Body of pancreas (tissue), 4 donors: ENCODE measurements at regions not wholly inside any gene's neighbourhood (a gene's known extent, or its start where the extent isn't known, plus 50 kb on each side); places are given as distances from the start of the nearest gene placed in this dataset.

Source experiments
- ATAC-seq: fragments of 150-250 bp; one replicate; pipeline ENCODE4 v1.9.1; 2016
- DNase-seq, 4 donors: peaks; one replicate each; pipeline ENCODE4 v3.0.0-alpha.2; 2019
- H3K27ac ChIP-seq, 4 donors: fragments of 200-600 bp; sonication (generic); 1 replicate in 3 of 4; 2 replicates in 1 of 4; pipeline versions ENCODE4 v1.5.1 to v1.6.1; 2016 to 2019; ENCODE audit warnings: mild to moderate bottlenecking in 1 of 4, mixed read lengths in 1 of 4, moderate library complexity in 1 of 4
- H3K27me3 ChIP-seq, 2 donors: fragments of 200-600 bp; sonication (generic); one replicate each; pipeline ENCODE4 v1.6.0; 2016; ENCODE audit warnings: mild to moderate bottlenecking in 1 of 2
- H3K36me3 ChIP-seq, 2 donors: fragments of 200-600 bp; sonication (generic); replicated peaks in 1 of 2; 2 replicates each; pipeline ENCODE4 v1.5.1; 2016; ENCODE audit warnings: low read depth in 2 of 2; ENCODE audit not compliant: insufficient read depth in 1 of 2
- H3K4me1 ChIP-seq: fragments of 200-600 bp; sonication (generic); one replicate; pipeline ENCODE4 v1.6.0; 2016
- H3K4me3 ChIP-seq, 2 donors: fragments of 200-600 bp; sonication (generic); 1 replicate in 1 of 2; 2 replicates in 1 of 2; pipeline ENCODE4 v1.5.1; 2016 to 2019
- H3K9me3 ChIP-seq, 3 donors: fragments of 200-600 bp; sonication (generic); 1 replicate in 2 of 3; 2 replicates in 1 of 3; pipeline ENCODE4 v1.5.1; 2016
- POLR2A ChIP-seq, 3 donors: fragments of 450-650 bp; IDR thresholded peaks; one replicate each; pipeline ENCODE4 v1.6.1; 2016; ENCODE audit warnings: antibody characterized with exemption in 3 of 3, mild to moderate bottlenecking in 2 of 3
- WGBS, 2 donors: methylation state at CpG; one replicate each; pipeline ENCODE4 v1.1.5; 2017; 5-methylcytosine and 5-hydroxymethylcytosine counted together
- intact Hi-C: fragments of 100-400 bp; cut with DNase I; formaldehyde crosslinking; loops from one replicate; pipeline ENCODE4 v1.15.1; 2023
- TF ChIP-seq, protein P1 (sequence below), 7 experiments: fragments of 450-650 bp in 4 of 7; fragments of 200-600 bp in 3 of 7; sonication (generic) in 3 of 7; IDR thresholded peaks; one replicate each; pipeline ENCODE4 v1.5.1; 2016 to 2019; ENCODE audit warnings: antibody characterized with exemption in 7 of 7

DNA sequence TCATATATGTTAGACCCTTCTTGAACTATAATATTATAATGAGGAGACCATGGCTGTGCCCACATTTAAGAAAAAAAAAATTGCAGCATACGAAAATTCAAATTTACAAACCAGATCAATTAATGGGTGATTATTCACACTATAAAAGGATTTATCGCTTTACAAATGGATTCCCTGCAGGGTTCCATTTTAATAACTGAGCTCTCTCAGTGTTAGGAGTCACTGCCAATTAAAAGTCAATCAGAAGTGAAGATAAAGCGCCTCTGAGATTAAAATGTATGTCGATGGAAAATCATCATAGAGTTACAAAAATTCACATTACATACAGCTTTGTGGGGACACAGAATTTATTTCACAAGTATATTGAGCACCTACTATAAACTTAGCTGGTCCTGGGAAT, 66.6 kb upstream of the SMARCA2 start:
- H3K4me3 ChIP-seq = no peak overlapping the region
- 76 to 77% methylated on average over 4 of the region's 4 CpGs for WGBS, 2 donors
- DNase-seq = no peak
- H3K36me3 ChIP-seq = no peaks in the 10 kb centered on the region
- H3K9me3 ChIP-seq = no peaks in the 10 kb centered on the region
- ATAC-seq = no peak
- H3K27ac ChIP-seq = no peak overlapping the region
- H3K4me1 ChIP-seq = no peaks in the 10 kb centered on the region
- no peak for TF ChIP-seq POLR2A (IDR thresholded peaks at IDR 0.05)
- TF ChIP-seq, protein P1, sequence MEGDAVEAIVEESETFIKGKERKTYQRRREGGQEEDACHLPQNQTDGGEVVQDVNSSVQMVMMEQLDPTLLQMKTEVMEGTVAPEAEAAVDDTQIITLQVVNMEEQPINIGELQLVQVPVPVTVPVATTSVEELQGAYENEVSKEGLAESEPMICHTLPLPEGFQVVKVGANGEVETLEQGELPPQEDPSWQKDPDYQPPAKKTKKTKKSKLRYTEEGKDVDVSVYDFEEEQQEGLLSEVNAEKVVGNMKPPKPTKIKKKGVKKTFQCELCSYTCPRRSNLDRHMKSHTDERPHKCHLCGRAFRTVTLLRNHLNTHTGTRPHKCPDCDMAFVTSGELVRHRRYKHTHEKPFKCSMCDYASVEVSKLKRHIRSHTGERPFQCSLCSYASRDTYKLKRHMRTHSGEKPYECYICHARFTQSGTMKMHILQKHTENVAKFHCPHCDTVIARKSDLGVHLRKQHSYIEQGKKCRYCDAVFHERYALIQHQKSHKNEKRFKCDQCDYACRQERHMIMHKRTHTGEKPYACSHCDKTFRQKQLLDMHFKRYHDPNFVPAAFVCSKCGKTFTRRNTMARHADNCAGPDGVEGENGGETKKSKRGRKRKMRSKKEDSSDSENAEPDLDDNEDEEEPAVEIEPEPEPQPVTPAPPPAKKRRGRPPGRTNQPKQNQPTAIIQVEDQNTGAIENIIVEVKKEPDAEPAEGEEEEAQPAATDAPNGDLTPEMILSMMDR (IDR thresholded peaks at IDR 0.05) = no peak
- intact Hi-C loops = no loop called here
- no peaks in the 10 kb centered on the region for H3K27me3 ChIP-seq

DNA sequence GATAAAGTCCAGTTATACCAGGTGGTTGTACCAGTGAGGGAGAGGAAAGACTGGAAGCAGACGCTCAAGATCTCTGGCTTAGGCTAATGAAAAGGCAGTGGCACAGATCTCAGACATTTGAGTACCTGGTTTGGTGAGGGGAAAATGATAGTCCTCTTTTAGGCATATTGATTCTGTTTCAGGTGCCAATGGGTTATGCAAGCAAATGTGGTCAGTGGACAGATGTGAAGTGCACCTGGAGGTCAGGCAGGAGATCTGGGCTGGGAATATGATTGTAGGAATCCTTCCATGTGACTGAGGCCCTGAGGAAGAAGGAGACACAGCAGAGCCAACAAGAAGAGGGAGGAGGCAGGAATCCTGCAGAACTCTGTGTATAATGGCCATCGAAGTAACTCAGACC, 63.7 kb upstream of the SMARCA2 start:
- Histone ChIP-seq H3K27ac (no peak overlapping the region), H3K4me1 (no peaks in the 10 kb centered on the region), H3K27me3 (no peaks in the 10 kb centered on the region), H3K9me3 (no peaks in the 10 kb centered on the region), H3K4me3 (no peak overlapping the region), H3K36me3 (no peaks in the 10 kb centered on the region)
- DNase-seq = no peak
- intact Hi-C loops = no loop called here
- ATAC-seq = no peak
- 74 to 93% methylated on average over 2 of the region's 2 CpGs for WGBS, 2 donors
- no peak for TF ChIP-seq POLR2A (IDR thresholded peaks at IDR 0.05)

DNA sequence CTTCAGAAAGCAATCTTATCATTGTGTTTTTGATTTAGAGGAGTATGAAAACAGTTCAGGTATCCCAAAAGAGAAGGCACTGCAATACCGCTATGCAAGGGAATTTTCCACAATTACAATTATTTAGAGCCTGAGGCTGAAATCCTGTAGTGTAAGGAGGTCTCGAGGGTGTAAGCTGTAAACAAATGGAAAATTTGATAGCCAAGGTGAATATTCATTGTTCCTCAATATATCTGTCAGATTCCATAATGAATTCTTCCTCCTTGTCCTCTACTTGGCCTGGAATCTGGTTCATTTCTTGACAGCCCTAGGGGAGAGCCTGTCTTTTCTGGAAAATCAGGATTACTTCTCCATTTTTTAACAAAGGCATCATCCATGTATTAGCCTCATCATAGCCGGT, 63.1 kb upstream of the SMARCA2 start:
- 84 to 93% methylated on average over 3 of the region's 3 CpGs for WGBS, 2 donors
- intact Hi-C loops = no loop called here
- no peaks in the 10 kb centered on the region for H3K27me3 ChIP-seq
- DNase-seq = no peak
- H3K4me1 ChIP-seq = no peaks in the 10 kb centered on the region
- ATAC-seq = no peak
- no peak overlapping the region for H3K4me3 ChIP-seq
- H3K36me3 ChIP-seq = no peaks in the 10 kb centered on the region
- TF ChIP-seq, protein P1 (IDR thresholded peaks at IDR 0.05) = no peak
- no peak for TF ChIP-seq POLR2A (IDR thresholded peaks at IDR 0.05)
- H3K9me3 ChIP-seq = no peaks in the 10 kb centered on the region
- no peak overlapping the region for H3K27ac ChIP-seq

DNA sequence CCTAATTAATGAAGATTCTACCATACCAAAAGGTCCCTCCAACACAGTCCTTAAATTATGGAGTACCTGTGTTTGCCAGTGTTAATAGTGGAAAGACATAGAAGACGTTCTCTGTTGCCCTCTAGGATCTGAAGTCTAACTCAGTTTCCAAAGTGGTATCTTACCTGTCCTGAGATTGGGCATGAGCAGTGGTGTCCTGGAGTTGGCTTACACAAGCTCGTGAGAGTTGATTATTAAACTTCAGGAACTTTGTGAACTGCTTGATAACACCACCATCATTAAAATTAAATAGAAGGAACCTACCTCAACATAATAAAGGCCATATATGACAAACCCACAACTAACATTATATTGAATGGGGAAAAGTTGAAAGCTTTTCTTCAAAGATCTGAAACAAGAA, 60.9 kb upstream of the SMARCA2 start:
- Histone ChIP-seq H3K9me3 (no peaks in the 10 kb centered on the region), H3K36me3 (no peaks in the 10 kb centered on the region), H3K4me3 (no peak overlapping the region), H3K27ac (no peak overlapping the region), H3K27me3 (no peaks in the 10 kb centered on the region), H3K4me1 (no peaks in the 10 kb centered on the region)
- DNase-seq (no peak), ATAC-seq (no peak)
- WGBS, 2 donors = 52 to 78% methylated on average over 2 of the region's 2 CpGs
- TF ChIP-seq POLR2A (IDR thresholded peaks at IDR 0.05) = no peak
- TF ChIP-seq, protein P1 (IDR thresholded peaks at IDR 0.05) = no peak
- intact Hi-C loops = no loop called here

DNA sequence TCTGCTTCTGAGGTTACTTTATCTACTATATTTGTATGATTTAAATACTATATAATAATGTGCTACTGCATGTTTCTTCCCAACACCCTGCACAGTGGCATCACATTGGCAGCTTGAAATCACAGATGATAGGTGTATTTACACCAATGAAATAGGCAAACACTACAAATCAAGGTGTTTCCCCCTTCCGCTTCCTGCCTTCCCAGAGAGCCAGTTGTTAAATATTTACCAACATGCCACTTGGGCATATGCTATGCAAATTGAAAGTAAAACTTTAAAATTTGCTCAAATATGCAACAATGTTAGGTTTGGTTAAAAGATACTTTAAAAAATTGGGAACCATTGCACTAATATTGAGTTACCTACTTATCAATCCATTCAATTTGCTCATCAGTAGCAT, 58.2 kb upstream of the SMARCA2 start:
- Histone ChIP-seq H3K4me1 (peaks cover under 1% of the 10 kb centered on the region), H3K4me3 (no peak overlapping the region), H3K27me3 (no peaks in the 10 kb centered on the region), H3K9me3 (no peaks in the 10 kb centered on the region), H3K27ac (no peak overlapping the region), H3K36me3 (no peaks in the 10 kb centered on the region)
- DNase-seq = no peak
- ATAC-seq = no peak
- intact Hi-C loops = no loop called here
- 40 to 59% methylated on average over 1 of the region's 1 CpG for WGBS, 2 donors
- TF ChIP-seq, protein P1 (IDR thresholded peaks at IDR 0.05) = no peak
- TF ChIP-seq POLR2A (IDR thresholded peaks at IDR 0.05) = no peak
